GM21786 (cell line): ENCODE measurements at regions not wholly inside any gene's neighbourhood (a gene's known extent, or its start where the extent isn't known, plus 50 kb on each side); places are given as distances from the start of the nearest gene placed in this dataset.

ENCODE experiments used
- ATAC-seq: cut with Tn5 transposase; IDR thresholded peaks from one replicate; pipeline ENCODE4 v1.9.1; 2021; ENCODE audit not compliant: unreplicated experiment

DNA sequence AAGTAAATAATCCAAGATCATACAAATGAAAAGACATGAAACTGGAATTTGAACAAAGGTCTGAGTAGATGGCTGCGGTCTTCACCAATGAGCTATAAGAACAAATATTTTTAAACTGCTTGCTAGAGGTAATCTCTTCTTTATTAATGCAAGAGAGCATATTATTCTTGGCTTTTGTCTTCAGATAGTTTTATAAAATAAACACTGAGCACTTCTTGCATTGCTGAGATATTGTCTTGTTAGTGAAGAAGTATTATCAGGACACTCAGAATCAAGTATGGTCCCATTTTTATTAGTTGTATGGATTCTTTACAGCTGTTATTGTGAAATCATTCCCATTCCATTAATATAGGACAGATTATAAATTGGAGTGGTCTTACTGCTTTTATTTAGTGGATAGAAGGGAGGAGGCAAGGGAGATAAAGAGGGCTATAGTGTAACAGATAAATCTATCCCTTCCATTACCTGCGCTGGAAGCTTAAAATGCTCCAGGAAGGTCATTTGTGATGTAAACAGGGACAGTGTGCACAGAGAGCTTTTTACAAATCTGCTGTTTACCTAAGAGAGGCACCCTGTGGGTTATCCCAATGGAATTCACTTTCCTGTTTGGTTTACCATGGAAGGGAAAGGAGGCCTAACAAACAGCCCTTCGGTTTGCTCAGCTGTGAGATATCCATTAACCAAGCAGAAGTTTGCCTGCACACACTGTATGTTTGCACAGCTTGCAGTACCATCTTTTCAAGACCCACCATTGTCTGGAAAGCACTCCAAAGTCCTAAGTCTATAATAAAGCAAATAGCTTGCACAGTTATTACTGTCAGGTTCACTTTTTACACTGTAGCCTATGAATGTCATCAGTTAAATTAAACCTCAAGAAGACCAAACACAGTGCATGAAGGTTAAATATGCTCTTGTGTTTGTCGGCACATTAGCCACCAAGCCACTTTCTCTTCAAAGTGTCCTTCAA, 347.7 kb upstream of the TGFBR2 start:
- ATAC-seq, result no peak

DNA sequence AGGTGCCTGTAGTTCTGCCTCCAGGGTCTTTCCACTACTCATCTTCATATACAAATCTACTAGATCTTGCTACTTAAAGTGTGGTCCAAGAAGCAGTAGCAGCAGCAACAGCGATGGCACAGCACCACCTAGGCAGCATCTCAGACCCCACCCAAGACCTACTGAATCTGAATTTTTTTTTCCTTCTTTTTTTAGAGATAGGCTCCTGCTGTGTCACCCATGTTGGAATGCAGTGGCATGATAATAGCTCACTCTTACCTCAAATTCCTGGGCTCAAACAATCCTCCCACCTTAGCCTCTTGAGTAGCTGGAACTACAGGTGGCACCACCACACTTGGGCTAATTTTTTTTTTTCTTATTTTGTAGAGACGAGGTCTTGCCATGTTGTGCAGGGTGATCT, 346.7 kb upstream of the TGFBR2 start:
- no peak for ATAC-seq

DNA sequence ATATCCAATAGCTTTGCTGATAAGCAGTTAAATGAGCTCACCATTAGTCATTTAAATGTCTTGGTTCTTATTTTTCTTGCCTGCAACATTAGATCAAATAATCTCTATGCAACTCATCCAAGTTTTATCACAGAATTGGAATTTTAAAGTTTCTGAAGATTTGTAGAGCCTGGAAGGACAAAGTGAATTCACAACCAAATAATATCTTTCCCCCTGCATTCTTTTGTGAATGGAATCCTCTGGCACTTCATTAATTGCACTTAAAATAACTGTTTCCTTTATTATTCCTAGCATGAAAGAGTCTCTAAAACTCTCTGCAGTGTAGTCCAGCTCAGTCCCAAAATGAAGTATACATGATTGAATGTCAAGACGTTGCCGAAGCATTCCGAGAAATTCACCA, 345.6 kb upstream of the TGFBR2 start:
- ATAC-seq, result no peak

DNA sequence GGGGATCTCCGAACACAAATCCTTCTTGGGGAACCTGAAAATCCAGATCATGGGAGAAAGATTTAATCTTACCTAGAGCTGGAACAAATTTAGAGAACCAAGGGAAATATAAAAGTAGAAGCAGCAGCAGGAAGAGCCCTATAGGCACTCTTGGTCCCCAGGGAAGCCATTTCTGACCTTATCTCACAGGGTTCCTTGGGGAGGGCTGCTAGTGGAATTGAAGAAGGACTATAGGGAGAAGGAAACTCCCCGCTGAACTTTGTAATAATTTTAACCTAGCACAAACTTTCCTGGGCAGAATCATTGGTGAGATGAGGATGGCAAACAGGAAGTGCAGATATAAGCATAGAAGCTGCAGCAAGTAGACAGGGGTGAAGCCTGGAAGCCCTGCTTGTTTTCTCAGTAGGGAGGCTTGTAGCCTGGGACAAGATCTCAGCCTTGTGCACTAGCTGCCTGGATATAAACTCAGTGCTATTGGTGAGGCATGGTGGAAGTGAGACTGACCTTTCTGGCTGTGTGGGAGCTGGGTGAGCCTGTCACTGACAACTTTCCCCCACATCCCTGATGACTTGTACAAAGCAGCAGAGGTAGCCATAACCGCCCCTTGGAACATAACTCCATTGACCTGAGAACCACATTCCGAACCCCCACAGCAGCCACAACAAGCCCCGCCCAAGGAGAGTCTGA, 343.0 kb upstream of the TGFBR2 start:
- no peak for ATAC-seq

DNA sequence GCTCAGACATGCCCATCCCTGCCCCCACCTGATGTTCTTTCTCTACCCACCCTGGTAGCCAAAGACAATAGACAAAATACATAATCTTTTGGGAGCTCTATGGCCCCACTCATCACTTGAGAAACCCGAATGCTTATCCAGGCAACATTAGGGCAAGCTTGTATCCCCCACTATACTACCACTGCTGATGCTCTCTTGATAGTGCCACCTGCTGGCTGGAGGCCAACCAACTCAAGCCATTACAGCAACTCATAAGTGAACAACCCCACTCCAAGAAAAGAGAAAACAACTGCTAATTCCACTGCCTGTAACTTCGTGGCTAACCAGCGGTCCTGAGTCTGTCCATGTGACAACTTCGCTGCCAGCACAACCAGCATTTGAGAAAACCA, 342.5 kb upstream of the TGFBR2 start:
- no peak for ATAC-seq

DNA sequence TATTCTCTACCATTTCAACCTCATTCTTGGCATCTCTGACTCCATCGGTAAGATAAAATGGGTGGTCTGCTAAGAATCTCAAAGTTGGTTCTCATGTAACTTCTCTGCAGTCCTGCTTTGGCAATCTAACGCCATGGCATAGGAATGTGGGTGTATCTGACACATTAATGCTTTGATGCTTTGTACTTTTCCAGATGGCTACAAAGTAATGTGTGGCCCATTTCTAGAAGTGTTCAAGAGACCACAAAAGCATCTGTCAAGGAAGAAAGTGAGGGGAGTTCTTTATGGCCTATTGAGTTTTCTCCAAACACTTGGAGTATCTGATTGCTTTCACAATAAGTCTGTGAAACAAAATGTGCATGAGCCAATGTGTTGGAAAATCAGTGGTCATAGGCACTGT, 339.9 kb upstream of the TGFBR2 start:
- no peak for ATAC-seq

DNA sequence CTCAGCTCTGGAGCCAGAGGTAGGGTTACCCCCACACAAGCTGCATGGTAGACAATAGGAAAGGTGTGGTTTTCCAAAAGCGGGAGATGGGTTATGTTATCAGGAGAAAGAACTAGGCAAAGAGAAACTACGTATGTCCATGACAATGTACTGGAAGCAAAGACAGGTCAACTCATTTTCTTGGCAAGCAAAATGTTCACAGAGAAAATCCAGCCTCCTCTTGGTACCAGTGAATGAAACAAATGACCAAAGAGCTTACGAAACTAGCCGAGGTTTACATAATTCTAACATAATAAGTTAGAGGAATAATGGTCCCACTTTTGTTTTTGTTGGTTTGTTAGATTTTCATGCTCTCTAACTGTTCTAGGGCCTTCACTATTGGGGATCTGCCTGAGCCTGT, 338.1 kb upstream of the TGFBR2 start:
- ATAC-seq, result no peak

DNA sequence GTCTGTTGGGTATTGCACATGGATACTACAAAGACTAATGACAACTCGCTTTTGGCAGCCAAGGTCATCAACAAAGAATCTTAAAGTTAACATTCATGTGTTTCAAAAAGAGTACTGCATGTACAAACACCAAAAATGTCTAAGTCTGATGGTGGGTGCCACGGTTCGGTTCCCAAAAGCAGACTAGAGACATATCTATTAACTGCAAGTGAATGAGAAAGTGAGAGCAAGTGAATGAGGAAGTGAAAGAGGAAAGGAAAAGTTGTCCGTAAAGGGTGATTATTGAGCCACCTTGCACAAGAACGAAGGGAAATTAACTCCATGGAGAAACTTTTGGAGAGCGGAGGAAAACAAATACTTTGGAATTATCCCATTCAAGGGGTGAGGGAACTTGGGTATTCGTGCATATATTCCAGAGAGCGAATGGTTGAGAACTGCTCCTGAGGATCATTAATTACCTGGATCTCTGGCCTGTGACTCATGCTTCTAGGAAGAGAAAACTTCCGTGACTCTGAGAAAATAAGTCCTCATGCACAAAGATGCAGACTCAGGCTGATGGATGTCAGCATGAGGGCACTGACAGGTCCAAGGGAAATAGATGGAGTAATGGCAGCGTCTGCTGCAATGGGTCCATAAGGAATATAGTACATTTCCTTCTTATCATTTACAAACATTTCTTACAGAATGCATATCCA, 336.5 kb upstream of the TGFBR2 start:
- ATAC-seq, result no peak

DNA sequence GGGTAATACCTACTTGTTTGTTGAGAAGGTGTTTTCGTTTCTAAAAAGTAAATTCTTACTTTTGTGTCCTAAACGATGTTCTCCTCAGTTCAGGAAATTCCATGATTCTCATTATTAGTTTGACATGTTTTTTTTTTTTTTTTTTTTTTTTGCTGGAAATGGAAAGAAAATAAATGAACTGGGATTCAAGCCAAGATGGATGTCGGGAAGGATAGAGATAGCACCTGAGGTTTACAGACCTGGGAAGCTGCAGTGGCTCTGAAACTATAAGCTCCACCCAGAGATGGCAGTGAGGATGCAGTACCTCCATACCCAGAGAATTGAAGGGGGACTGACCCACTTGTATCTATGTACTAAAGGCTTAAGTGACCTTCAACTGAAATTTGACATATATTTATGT, 334.6 kb upstream of the TGFBR2 start:
- ATAC-seq, result no peak

DNA sequence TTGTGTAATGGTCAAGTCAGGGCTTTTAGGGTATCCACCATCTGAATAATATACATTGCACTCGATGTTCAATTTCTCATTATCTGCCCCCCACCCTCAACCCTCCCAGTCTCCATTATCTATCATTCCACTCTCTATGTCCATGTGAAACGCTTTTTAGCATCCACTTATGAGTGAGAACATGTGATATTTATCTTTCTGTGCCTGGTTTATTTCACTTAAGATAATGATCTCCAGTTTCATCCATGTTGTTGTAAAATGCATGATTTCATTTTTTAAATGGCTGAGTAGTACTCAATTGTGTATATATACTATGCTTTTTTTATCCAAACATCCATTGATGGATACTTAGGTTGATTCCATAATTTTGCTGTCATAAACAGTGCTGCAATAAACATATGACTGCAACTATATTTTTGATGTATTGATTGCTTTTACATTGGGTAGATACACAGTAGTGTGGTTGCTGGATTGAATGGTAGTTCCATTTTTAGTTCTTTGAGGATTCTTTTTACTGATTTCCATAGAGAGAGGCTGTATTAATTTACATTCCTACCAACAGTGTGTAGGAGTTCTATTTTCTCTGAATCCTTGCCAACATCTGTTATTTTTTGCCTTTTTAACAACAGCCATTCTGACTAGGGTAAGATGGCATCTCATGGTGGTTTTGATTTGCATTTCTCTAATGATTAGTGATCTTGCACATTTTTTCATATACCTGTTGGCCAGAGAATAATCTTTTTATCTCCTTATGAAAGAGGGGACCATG, 332.9 kb upstream of the TGFBR2 start:
- ATAC-seq, result no peak

DNA sequence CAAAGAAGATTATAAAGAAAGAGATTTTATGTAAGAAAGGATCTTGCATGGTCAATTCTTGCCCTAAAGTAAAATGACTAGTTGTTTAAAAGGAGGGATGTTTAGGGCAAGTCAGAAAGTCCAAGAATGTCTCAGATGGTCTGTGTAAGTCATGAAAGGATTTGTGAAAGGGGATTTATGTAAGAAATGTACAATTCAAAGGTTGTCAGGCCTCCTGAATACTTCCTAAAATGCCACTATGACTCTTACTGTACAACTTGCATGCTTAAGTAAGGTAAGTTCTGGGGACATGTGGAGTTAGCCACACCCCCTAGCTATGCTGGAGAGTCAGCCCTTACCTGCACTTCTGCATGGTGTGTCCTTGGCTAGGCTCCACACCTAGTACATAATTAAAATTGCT, 328.9 kb upstream of the TGFBR2 start:
- no peak for ATAC-seq

DNA sequence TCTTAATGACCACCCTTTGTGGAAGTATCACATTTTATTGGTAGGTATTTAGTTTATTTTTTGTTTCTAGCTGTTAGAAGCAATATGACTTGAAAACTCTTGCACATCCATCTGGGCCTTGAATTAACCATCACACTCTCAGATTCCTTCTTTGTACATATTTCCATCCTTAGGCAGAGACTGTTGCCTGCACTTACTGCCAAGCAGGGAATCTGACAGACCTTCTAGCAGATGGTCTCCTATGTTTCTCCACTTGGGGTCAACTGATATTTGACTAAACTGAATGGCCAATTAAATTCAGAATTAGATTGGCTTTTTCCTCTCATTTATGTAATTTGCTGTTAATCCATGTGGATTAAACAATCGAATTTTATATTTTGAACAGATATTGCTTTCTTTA, 324.9 kb upstream of the TGFBR2 start:
- no peak for ATAC-seq

DNA sequence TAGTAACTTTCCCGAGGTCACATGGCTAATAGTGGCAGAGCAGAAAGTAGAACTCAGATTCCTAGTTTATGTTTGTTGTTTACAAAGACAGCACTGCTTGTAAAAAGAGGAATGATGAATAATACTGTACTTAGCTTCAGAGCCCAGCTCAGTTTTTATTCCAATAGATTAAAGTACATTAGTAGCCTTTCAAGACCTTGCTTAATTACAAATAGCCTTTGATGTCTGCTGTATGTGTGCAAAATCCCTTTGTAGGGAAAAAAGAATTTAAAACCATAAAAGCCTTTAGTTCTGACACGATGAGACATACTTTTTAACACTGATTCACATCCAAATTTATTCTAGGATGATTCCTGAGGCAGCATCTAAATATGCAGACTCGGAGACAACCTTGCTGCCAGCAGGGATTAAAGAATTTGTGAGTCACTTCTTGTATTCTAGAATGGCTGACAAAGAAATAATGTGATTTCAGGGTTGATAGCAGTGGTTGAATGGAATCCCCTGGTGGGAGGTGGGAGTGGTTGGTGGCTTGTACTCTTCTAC, 324.2 kb upstream of the TGFBR2 start:
- ATAC-seq, result no peak

DNA sequence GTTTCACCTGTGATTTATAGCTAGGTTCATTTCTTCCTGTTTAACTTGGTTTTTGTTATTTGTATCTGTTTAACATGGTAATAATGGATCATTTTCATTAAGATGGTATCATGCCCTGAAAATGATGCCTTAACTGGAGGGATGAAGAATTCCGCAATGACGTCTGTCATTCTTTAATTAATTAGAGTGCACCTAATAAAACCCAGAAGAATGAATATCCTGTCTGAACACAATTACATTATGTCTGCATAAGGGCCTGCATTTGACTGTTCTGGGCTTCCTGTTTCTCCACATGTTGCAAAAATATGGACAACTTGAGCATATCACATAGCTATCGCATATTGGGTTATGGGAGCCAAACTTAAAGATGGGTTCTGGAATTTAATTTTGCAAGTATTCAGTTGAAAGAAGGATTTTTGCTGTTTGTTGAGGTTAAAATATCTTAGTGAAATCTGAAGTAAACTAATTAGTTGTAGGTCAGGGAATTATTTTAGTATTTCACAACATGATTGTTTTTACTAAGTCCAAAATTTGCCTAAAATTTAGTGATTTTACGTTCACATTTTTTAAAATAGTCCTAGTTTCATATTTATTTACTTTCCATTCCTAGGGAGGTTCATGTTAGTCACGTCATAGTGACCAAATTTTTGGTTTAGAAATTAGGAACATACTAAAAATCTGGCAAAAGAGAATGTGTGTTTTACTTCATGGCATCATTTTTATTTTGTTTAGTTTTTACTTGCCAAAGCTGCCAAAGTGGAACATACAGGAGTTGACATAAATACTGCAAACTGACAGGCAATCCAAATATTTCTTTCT, 321.0 kb upstream of the TGFBR2 start:
- no peak for ATAC-seq

DNA sequence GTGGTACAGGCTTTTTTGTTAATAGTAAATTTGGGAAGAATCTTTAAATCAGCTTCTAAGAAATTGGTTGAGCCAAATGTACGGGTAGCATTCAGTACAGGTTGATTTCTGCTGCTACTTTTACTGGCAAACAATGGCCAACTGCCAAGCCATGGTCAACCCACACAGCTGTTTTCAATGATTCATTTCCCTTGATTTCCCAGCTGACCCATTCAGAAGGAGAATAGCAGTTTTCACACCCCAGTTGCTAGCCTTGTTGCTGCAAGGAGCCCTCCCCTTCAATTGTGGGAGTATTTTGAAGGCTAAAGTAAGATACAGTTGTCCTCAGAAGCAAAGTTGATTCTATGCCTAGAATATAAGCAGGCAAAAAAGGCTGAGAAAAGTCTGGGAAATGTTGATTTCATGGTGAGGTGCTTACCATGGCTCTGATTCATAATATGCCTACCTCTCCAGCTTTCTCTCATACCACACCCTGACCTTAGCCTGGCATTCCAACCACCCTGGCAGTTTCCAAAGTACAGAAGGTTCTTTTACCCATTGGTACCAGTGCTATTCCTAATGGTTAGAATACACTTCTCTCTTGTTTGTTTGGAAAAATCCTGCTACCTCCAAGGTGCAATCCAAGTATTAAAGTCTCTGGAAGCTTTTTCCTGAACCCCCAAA, 320.3 kb upstream of the TGFBR2 start:
- ATAC-seq, result no peak

DNA sequence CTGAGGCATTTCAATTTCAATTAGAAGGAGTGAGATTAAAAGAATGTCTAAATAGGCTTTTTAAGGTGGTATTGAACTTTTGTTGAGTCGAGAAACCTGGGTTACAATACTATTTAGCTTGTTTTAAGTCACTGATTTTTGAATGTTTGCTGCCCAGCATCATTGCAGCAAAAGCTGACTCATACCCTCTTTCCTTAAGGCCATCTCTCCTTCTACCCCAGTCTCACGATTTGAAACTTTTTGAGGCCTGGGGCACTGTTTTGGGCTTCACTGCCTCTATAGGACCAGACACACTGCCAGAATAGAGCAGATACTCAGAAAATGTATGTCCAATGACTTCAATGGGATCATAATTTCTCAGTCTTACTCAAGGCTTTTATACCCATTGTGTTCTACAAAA, 319.6 kb upstream of the TGFBR2 start:
- no peak for ATAC-seq

DNA sequence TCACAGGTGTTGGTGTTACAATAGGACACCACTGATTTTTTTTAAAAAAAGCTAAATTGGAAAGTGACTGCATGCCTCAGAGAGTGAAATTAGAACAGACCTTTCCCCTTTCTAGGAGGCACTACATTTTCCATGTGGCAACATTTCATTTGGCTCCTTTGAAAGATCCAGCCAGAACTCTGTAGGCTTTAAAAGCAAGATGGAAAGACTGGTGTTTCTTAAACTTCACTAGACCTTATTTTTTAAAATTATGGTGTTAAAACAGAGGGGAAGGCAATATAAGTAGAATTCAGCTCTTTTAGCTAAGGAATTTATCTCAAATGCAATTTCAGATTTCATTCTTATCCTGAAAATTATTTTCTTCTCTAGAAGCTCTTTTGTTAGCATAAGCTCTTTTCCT, 317.6 kb upstream of the TGFBR2 start:
- ATAC-seq, result no peak

DNA sequence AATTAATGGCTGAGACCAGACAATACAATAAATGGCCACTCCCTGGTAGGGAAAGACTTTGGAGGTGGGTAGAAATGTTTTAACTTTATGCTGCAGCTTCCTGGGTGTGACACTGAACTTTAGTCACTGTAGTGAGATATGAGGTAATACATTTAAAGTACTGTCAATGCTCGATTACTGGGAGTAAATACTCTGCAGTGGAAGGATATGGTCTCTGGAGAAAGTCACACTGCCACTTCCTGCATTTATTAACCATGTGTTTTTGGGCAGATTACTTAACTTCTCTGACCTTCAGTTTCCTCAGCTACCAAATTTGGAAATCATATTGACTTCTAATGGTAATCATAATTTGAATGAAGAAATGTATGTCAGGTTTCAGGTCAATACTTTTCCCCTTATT, 317.1 kb upstream of the TGFBR2 start:
- ATAC-seq, result no peak

DNA sequence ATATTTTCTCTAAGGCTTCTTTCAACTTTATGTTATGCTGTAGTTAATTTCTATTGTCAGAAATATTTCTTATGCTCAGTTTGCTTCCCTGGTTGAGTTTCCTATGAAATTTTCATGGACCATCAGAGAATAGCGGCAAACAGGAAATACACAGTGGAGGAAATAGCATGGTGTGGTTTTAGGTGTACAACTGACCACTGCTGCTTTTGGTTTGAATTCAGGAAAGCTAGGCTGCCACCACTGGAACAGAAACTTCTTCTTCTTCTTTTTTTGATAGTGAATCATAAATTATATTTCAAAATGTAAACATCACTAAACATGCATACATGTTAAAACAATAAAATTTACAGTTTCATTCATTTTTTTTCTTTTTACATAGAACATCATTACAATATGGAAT, 316.6 kb upstream of the TGFBR2 start:
- ATAC-seq, result no peak
